ENCODE measurements at regions not wholly inside any gene's neighbourhood (a gene's known extent, or its start where the extent isn't known, plus 50 kb on each side); places are given as distances from the start of the nearest gene placed in this dataset.

DNA sequence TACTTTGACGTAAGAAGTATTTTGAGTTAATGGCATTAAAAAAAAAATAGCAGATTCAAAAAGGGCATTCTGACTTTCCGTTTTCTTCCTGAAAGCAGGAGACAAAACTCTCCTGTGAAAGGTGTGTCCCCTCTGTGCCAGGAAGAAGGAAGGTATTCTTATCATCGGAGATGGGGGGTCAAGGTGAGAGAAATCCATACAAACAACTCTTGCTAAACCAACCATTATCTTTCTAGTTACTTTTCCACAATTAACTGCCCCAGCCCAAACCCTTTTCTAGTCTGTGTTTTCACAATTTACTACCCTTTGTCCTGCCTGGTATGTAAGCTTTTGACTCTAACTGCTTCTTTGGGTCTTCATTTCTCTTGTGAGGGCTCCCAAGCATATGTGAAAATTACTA lies 717.3 kb downstream of the EPM2A start:
- no peak for TF ChIP-seq CTCF (IDR thresholded peaks at IDR 0.05; ENCODE audit: low read depth, low read length, poor library complexity, severe bottlenecking)
- TF ChIP-seq EZH2phosphoT487 (IDR thresholded peaks at IDR 0.05; ENCODE audit: borderline replicate concordance, low read length), result no peak
